SJCRH30 (cell line): ENCODE measurements at regions not wholly inside any gene's neighbourhood (a gene's known extent, or its start where the extent isn't known, plus 50 kb on each side); places are given as distances from the start of the nearest gene placed in this dataset.
"Not testable (repeated sequence)": the region's sequence is repeated elsewhere in the genome, so short reads cannot be mapped to it uniquely, and the experiment has no call there.

Experiments used
- DNase-seq, 2 experiments: peaks; one replicate each; pipeline ENCODE4 v3.0.0-alpha.2; 2015 to 2020
- H3K27ac ChIP-seq: fragments of 250-450 bp; sonication (Bioruptor Pico); 2 replicates; pipeline ENCODE4 v1.5.1; 2020; ENCODE audit warnings: mild to moderate bottlenecking, moderate library complexity
- H3K27me3 ChIP-seq: fragments of 250-450 bp; sonication (Bioruptor Pico); 2 replicates; pipeline ENCODE4 v1.5.1; 2020; ENCODE audit warnings: mild to moderate bottlenecking, moderate library complexity
- H3K36me3 ChIP-seq: fragments of 250-450 bp; sonication (Bioruptor Pico); 2 replicates; pipeline ENCODE4 v1.5.1; 2020; ENCODE audit warnings: mild to moderate bottlenecking, moderate library complexity
- H3K4me1 ChIP-seq: fragments of 250-450 bp; sonication (Bioruptor Pico); 2 replicates; pipeline ENCODE4 v1.5.1; 2020; ENCODE audit warnings: mild to moderate bottlenecking, moderate library complexity
- H3K4me3 ChIP-seq: fragments of 250-450 bp; sonication (Bioruptor Pico); 2 replicates; pipeline ENCODE4 v1.5.1; 2020; ENCODE audit warnings: mild to moderate bottlenecking, moderate library complexity
- H3K9me3 ChIP-seq: fragments of 250-450 bp; sonication (Bioruptor Pico); replicated peaks from 2 replicates; pipeline ENCODE4 v1.5.1; 2020; ENCODE audit warnings: mild to moderate bottlenecking, moderate library complexity

DNA sequence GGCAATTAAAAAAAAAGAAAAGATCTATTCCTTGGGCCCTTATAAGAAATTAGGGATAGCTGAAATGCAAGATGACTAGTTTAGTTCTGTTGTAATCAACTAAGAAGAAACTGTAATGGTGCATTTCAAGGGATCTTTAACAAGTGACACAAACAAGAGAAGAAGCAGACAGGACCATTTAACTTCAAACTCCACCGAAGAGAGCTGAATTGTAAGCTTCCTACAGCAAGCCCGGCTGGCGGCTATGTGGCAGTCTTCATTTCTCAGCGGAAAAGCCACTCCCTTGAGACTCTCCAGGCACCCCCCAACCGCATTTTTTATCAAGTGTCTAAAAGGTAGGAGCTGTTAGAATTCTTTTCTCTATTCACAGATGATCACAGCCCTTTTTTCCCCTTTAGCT, 305.2 kb upstream of the ZNF507 start:
- no peaks in the 10 kb centered on the region for H3K9me3 ChIP-seq
- no peak for DNase-seq
- H3K4me3 ChIP-seq: no peak overlapping the region
- H3K27ac ChIP-seq: no peak overlapping the region
- no peaks in the 10 kb centered on the region for H3K27me3 ChIP-seq
- H3K36me3 ChIP-seq: no peaks in the 10 kb centered on the region
- peaks cover 7% of the 10 kb centered on the region; the same call in 1 of the 2 replicates for H3K4me1 ChIP-seq

DNA sequence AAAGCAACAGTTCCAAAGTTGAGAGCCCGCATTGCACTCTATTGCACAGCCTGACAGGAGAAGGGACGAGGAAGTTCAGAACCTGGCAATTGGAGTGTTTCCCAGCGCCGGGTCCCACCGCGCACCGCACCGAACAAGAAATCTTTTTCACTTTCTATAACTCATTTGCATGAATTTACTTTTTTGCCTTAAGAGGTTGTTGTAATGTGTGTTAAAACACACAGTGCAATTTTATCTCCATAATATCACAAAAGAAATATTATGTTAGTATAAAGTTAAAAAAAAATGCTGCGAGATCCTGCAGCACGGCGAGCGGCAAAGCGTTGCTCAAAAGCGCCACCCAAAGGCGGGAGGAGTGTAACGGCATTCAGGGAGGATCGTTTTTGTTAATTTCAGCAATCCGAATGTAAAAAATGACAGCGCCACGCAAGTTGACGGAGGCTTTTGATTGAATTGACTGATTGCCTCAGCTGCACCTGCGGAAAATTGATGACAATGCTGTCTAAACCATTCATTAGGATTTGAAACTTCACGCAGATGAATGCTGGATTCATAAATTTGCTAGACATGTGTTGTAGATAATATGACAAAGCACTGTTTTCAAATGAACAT, 303.6 kb upstream of the ZNF507 start:
- H3K9me3 ChIP-seq: no peaks in the 10 kb centered on the region
- no peak overlapping the region for H3K27ac ChIP-seq
- H3K4me1 ChIP-seq: peaks cover 7% of the 10 kb centered on the region; the same call in 1 of the 2 replicates
- no peaks in the 10 kb centered on the region for H3K27me3 ChIP-seq
- H3K4me3 ChIP-seq: no peak overlapping the region
- H3K36me3 ChIP-seq: no peaks in the 10 kb centered on the region
- DNase-seq: peak; percentile 65 to 80

DNA sequence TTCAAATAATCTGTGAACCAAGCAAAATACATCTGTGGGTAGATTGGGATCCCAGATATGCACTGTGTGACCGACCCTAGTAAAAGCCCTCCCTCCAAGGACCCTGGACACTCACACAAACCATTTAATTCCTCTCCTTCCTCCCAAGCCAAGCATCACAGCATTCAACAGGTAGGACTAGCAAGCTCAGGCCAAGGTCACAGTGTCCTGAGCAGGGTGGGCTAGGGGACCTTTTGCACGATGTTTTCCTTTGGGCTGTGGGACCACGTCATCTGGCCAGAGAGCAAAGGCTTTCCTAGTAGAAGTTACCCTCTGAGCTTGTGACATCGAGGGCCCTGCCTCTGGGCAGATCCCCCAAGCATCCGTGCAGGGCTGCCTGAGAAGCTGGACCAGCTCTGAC, 297.6 kb upstream of the ZNF507 start:
- no peaks in the 10 kb centered on the region for H3K27me3 ChIP-seq
- DNase-seq: no peak
- no peaks in the 10 kb centered on the region for H3K9me3 ChIP-seq
- H3K4me1 ChIP-seq: no peaks in the 10 kb centered on the region
- H3K27ac ChIP-seq: no peak overlapping the region
- H3K36me3 ChIP-seq: no peaks in the 10 kb centered on the region
- H3K4me3 ChIP-seq: no peak overlapping the region

DNA sequence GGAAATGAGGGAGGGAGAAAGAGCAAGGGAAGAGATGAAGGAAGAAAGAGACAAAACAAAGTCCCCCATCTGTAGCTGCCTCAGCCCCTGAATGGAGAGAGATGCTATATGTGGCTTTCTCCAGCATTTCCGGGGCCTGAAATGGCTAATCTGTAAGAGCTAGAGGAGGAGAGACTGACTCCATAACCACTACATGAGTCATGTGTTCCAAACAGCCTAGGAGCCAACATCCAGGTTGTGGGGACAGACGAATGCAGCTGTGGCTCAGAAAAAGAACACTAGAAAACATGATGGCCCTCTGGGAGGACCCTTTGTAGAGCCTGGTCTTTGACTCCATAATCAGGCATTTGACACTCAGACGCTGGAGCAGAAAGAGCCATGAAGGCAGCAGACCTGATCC, 292.0 kb upstream of the ZNF507 start:
- H3K36me3 ChIP-seq: no peaks in the 10 kb centered on the region
- H3K9me3 ChIP-seq: no peaks in the 10 kb centered on the region
- H3K4me3 ChIP-seq: no peak overlapping the region
- H3K27ac ChIP-seq: no peak overlapping the region
- no peak for DNase-seq
- no peaks in the 10 kb centered on the region for H3K4me1 ChIP-seq
- H3K27me3 ChIP-seq: no peaks in the 10 kb centered on the region

DNA sequence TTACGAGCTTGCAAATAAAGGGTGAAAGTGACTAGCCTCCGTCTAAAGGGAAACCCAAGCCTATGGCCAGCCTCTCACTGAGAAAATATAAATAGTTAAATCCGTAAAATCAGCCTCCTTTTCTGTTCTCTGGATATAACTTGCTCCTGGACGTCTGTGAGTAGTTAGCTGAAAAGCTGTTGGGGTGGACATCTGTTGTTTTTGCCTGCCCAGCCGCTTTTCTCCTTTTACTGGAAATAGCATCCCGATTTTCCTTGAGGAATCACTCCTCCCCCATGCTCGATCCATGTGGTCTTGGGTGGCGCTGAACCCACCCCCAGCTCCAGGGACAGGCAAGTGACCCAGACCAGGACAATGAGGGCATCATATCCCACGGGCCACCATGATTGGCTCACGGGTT, 291.5 kb upstream of the ZNF507 start:
- DNase-seq: no peak
- Histone ChIP-seq H3K9me3 (no peaks in the 10 kb centered on the region), H3K36me3 (no peaks in the 10 kb centered on the region), H3K4me1 (no peaks in the 10 kb centered on the region), H3K27ac (no peak overlapping the region), H3K4me3 (no peak overlapping the region), H3K27me3 (no peaks in the 10 kb centered on the region)

DNA sequence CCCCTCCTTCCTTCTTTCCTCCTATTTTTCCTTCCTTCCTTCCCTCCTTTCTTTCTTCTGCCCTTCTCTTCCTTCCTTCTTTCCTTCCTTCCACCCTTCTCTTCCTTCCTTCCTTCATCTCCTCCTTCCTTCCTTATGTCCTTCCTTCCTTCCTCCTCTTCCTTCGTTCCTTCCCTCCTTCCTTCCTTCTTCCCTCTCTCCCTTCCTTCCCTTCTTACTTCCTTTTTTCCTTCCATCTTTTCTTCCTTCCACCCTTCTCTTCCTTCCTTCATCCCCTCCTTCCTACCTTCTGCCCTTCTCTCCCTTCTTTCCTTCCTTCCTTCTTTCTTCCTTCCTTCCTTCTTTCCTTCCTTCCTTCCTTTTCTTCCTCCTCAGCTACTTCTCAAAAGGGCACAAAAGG, 287.3 kb upstream of the ZNF507 start:
- no peaks in the 10 kb centered on the region for H3K9me3 ChIP-seq
- no peak overlapping the region for H3K27ac ChIP-seq
- H3K4me1 ChIP-seq: no peaks in the 10 kb centered on the region

DNA sequence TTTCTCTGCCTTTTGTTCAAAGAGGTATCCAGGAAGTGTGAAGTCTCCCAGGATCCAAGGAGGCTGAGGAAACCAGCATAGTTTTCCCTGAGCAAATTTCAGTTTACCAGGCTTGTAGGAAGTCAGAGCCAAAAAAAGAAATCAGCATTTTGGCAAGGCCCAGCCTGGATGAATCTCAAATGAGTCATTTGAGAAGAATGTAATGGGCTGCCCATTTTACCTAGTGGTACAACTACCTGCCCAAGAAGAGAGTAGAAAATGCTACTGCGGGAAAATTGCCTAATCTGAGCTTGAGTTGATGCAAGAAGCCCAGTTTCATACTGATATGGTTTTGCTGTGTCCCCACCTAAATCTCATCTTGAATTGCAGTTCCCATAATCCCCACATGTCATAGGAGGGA, 284.1 kb upstream of the ZNF507 start:
- DNase-seq: no peak
- Histone ChIP-seq H3K4me1 (no peaks in the 10 kb centered on the region), H3K9me3 (no peaks in the 10 kb centered on the region), H3K27ac (no peak overlapping the region), H3K27me3 (no peaks in the 10 kb centered on the region; the same call in 1 of the 2 replicates), H3K4me3 (no peak overlapping the region), H3K36me3 (no peaks in the 10 kb centered on the region)

More for the DNA sequence above, 287.3 kb upstream of the ZNF507 start:
- Histone ChIP-seq H3K36me3 (no peaks in the 10 kb centered on the region), H3K27me3 (no peaks in the 10 kb centered on the region; the same call in 1 of the 2 replicates), H3K4me3 (no peak overlapping the region)
- no peak for DNase-seq

DNA sequence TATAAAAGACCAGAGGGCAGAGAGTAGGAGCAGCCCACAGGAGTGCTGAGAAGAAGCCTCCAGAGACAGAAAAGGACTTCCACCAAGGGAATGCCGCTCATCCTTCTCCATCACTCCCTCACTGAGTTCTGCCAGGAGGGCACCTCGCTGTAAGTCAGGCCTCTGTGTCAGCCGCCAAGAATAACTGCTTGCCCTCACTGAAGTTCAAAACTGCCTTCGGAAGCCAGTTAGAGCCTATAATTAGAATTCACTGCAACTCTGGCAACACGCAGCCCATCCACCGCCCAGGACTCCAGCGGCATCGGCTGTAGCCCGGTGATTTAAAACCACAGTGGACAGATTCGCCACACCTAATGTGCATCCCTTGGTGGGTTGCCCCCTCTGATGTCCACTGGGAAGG, 281.8 kb upstream of the ZNF507 start:
- no peak for DNase-seq
- Histone ChIP-seq H3K27me3 (no peaks in the 10 kb centered on the region; the same call in 1 of the 2 replicates), H3K27ac (no peak overlapping the region), H3K4me1 (no peaks in the 10 kb centered on the region), H3K36me3 (no peaks in the 10 kb centered on the region), H3K9me3 (no peaks in the 10 kb centered on the region), H3K4me3 (no peak overlapping the region)

DNA sequence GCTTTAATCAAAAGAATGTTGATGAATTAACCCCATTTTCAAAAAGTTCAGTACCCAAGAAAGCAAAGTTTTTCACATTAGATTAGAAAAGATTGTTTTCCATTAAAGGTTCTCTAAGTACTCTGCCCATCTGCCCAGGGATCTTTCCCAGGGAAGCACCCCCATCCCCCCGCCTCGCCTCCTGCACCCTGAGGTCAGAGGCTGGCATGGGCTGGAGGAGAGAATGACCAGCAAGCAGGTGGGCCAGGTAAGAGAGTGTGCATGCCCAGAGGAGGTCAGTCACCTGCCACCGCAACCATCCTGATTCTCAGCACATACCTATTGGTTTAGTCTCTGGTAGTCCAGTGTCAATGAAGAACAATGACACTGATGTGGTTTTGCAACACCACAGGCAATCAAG, 279.4 kb upstream of the ZNF507 start:
- Histone ChIP-seq H3K27me3 (no peaks in the 10 kb centered on the region; the same call in 1 of the 2 replicates), H3K27ac (no peak overlapping the region), H3K36me3 (no peaks in the 10 kb centered on the region), H3K4me1 (no peaks in the 10 kb centered on the region), H3K9me3 (no peaks in the 10 kb centered on the region), H3K4me3 (no peak overlapping the region)
- no peak for DNase-seq

DNA sequence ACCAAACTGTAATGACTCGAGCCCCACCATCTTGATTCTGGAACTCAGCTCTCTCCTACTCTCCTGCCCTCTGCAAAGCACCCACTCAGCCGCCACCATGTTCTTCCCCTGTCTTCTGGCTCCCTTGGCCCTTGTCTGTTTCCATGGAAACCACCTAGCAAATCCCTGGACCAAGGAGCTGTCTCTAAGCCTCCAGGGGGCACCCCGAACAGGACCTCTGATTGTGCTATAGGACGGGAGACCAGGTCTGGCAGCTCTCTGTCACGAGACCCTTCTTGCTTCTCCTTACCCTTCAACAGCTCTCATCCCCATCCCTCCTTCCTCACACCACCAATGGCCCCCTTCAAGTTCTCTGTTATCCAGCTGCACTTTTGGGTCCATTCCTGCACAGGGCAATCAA, 277.7 kb upstream of the ZNF507 start:
- H3K9me3 ChIP-seq: no peaks in the 10 kb centered on the region
- no peak overlapping the region for H3K27ac ChIP-seq
- no peaks in the 10 kb centered on the region for H3K4me1 ChIP-seq
- no peaks in the 10 kb centered on the region for H3K27me3 ChIP-seq
- DNase-seq: no peak
- H3K4me3 ChIP-seq: no peak overlapping the region
- no peaks in the 10 kb centered on the region for H3K36me3 ChIP-seq

DNA sequence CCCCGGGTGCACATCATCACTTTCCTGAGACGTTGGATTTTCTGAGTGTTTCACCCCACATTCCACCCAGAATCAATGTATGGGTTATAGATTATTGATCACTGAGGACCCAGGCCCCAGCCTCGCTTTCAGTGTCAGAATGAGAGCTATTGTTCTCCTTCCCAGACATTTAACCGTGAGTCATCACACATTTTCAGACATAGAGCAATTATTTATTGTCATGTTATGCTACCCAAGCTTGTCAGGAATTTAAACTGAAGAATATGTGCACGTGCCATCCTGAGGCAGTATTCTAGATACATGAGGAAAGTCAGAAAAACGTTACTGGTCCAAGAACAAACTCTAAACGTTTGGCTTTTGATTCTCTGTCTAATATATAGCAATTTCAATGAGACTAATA, 276.6 kb upstream of the ZNF507 start:
- Histone ChIP-seq H3K4me3 (no peak overlapping the region), H3K4me1 (no peaks in the 10 kb centered on the region), H3K36me3 (no peaks in the 10 kb centered on the region), H3K9me3 (no peaks in the 10 kb centered on the region), H3K27me3 (no peaks in the 10 kb centered on the region), H3K27ac (no peak overlapping the region)
- no peak for DNase-seq

DNA sequence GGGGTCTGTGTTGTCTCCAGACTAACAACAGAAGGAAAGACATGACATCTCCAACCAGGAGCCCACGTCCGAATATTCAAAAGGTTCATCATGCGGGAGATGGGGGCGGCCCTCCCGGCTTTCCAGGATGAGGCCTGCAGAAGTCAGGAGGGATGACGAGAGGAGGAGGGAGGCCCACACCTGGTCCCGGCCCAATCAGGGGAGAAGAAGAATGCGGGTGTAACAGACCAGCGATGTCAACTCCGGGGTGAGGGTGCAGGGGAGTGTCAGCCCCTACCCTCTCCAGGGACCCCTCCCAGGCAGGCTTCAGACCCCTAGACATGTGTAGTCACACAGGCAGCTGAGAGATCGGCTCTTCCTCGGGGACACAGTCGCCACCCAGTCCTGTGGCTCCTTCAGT, 275.3 kb upstream of the ZNF507 start:
- no peak for DNase-seq
- Histone ChIP-seq H3K9me3 (no peaks in the 10 kb centered on the region), H3K36me3 (no peaks in the 10 kb centered on the region), H3K4me1 (no peaks in the 10 kb centered on the region), H3K27ac (no peak overlapping the region), H3K4me3 (no peak overlapping the region), H3K27me3 (no peaks in the 10 kb centered on the region)

DNA sequence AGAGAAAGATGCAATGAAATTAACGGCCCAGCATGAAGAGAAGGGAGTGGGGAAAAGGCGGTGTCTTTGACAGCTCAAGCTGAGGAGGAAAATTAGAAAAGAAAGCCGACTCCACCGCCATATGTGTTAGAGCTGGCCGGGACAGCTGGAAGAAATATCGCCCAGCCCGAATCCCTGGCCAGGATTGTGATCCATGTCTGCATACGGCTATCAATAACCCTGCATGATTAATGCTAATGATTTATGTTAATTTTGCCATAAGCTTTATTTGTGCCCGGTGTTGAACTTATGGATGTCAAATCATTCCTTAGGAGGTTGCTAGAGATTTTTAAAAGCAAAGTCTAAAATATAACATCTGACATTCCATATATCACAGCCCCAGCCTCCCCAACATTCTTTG, 263.4 kb upstream of the ZNF507 start:
- no peak overlapping the region for H3K4me3 ChIP-seq
- no peaks in the 10 kb centered on the region for H3K9me3 ChIP-seq
- no peaks in the 10 kb centered on the region for H3K4me1 ChIP-seq
- H3K27me3 ChIP-seq: no peaks in the 10 kb centered on the region
- no peak for DNase-seq
- no peaks in the 10 kb centered on the region for H3K36me3 ChIP-seq
- H3K27ac ChIP-seq: no peak overlapping the region

DNA sequence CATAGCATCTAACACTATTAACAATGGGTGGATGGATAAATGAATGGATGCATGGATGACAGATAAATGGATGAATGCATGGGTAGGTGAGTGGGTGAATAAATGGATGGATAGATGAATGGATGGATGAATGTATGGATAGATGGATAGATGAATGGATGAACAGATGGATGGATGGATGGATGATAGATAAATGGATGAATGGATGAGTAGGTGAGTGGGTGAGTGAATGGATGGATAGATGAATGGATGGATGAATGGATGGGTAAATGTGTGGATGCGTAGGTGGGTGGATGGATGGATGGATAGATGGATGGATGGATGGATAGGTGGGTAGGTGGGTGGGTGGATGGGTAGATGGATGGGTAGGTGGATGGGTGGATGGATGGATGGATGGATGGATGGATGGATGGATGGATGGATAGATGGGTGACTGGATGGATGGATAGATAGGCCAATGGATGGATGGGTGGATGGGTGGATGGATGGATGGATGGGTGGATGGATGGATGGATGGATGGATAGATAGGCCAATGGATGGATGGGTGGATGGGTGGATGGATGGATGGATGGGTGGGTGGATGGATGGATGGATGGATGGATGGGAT, 260.6 kb upstream of the ZNF507 start:
- not testable (repeated sequence) for H3K27ac ChIP-seq, H3K4me1 ChIP-seq, H3K36me3 ChIP-seq, DNase-seq, H3K27me3 ChIP-seq, H3K9me3 ChIP-seq, H3K4me3 ChIP-seq

DNA sequence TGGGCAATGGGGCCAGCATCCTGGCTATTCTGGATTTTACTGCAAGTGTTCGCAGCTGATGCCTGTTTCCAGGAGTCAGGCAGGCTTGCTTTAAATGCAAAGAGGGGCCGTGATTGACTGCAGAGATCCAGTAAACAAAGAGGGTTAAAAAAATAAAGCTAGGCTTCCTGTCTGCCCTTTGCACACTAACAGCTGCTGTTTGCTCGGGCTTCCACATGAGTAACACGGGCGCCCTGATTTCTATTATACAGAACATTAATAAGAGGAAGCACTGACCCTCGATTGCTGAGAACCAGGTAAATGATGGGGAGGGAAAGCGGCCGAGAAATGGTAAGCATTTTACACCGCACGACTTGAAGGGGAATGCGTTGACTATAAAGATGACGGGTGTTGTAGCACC, 254.2 kb upstream of the ZNF507 start:
- Histone ChIP-seq H3K36me3 (no peaks in the 10 kb centered on the region), H3K4me1 (peaks cover 12% of the 10 kb centered on the region), H3K4me3 (peak overlapping the region; percentile 18; the same call in 1 of the 2 replicates), H3K27me3 (no peaks in the 10 kb centered on the region), H3K27ac (no peak overlapping the region; the same call in 1 of the 2 replicates), H3K9me3 (no peaks in the 10 kb centered on the region)
- peak; percentile 29 to 52 for DNase-seq

DNA sequence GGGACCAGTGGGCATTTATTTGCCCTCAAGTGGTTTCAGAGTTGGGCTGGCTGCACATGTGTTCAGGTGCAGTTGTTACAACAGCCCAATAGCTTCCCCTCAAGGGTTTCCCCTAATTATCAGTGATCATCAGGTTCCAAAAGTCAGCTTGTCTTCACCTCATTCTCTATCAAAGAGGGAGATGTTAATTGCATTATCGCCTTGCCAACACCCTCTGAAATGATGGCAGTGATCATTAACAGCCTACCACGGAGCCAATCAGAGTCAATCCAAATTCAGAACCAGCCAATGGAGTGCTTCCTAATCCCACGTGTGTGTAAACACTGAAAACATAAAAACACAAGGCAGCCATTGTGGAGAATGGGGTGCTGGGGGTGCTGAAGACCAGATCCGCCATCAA, 248.4 kb upstream of the ZNF507 start:
- no peak for DNase-seq
- Histone ChIP-seq H3K4me1 (no peaks in the 10 kb centered on the region; the same call in 1 of the 2 replicates), H3K27ac (no peak overlapping the region), H3K27me3 (no peaks in the 10 kb centered on the region), H3K9me3 (0 out of 2 replicates have a peak, but pooled peaks cover 3% of the 10 kb centered on the region), H3K4me3 (no peak overlapping the region), H3K36me3 (no peaks in the 10 kb centered on the region)
